NOMO-1 (cell line): ENCODE measurements at regions not wholly inside any gene's neighbourhood (a gene's known extent, or its start where the extent isn't known, plus 50 kb on each side); places are given as distances from the start of the nearest gene placed in this dataset.
"Not testable (repeated sequence)": the region's sequence is repeated elsewhere in the genome, so short reads cannot be mapped to it uniquely, and the experiment has no call there.

ENCODE experiments used
- DNase-seq, 2 experiments: peaks; one replicate each; lab custom pipeline; 2025; ENCODE audit not compliant: unreplicated experiment in 2 of 2; lab: John Stamatoyannopoulos, UW

- no peak for DNase-seq
Observed at GRCh38 chr7:51860305-51860704, 543.7 kb upstream of the COBL start.

GRCh38 chr7:51850126-51850525 is 533.5 kb upstream of the COBL start:
- no peak for DNase-seq

- DNase-seq: no peak
Observed at GRCh38 chr7:51847461-51848134, 531.0 kb upstream of the COBL start.

GRCh38 chr7:51839130-51839529 is 522.5 kb upstream of the COBL start:
- DNase-seq: not testable (repeated sequence)

GRCh38 chr7:51827631-51828030 is 511.0 kb upstream of the COBL start:
- DNase-seq: no peak

- DNase-seq: no peak
Observed at GRCh38 chr7:51824050-51824449, 507.4 kb upstream of the COBL start.

GRCh38 chr7:51823437-51823836 is 506.8 kb upstream of the COBL start:
- DNase-seq: no peak

GRCh38 chr7:51817694-51818225 is 501.2 kb upstream of the COBL start:
- no peak for DNase-seq

GRCh38 chr7:51805783-51806431 is 489.3 kb upstream of the COBL start:
- not testable (repeated sequence) for DNase-seq

- no peak for DNase-seq
Observed at GRCh38 chr7:51802718-51803117, 486.1 kb upstream of the COBL start.

- DNase-seq: no peak
Observed at GRCh38 chr7:51797371-51797770, 480.8 kb upstream of the COBL start.

- no peak for DNase-seq
Observed at GRCh38 chr7:51792796-51793195, 476.2 kb upstream of the COBL start.

- no peak for DNase-seq
Observed at GRCh38 chr7:51789489-51789888, 472.9 kb upstream of the COBL start.

- DNase-seq: no peak
Observed at GRCh38 chr7:51786284-51786683, 469.7 kb upstream of the COBL start.

- no peak for DNase-seq
Observed at GRCh38 chr7:51785876-51786275, 469.3 kb upstream of the COBL start.

- no peak for DNase-seq
Observed at GRCh38 chr7:51785171-51785570, 468.6 kb upstream of the COBL start.

GRCh38 chr7:51783241-51783640 is 466.6 kb upstream of the COBL start:
- DNase-seq: no peak

- DNase-seq: no peak
Observed at GRCh38 chr7:51778121-51778520, 461.5 kb upstream of the COBL start.

- DNase-seq: no peak
Observed at GRCh38 chr7:51774178-51774577, 457.6 kb upstream of the COBL start.

GRCh38 chr7:51772190-51772589 is 455.6 kb upstream of the COBL start:
- DNase-seq: no peak

GRCh38 chr7:51764976-51765375 is 448.4 kb upstream of the COBL start:
- DNase-seq: no peak

GRCh38 chr7:51759985-51760384 is 443.4 kb upstream of the COBL start:
- no peak for DNase-seq
